COLO668 (cell line): ENCODE measurements at regions not wholly inside any gene's neighbourhood (a gene's known extent, or its start where the extent isn't known, plus 50 kb on each side); places are given as distances from the start of the nearest gene placed in this dataset.

Experiments used
- DNase-seq: peaks from one replicate; lab custom pipeline; 2025; ENCODE audit not compliant: unreplicated experiment; lab: John Stamatoyannopoulos, UW

DNA sequence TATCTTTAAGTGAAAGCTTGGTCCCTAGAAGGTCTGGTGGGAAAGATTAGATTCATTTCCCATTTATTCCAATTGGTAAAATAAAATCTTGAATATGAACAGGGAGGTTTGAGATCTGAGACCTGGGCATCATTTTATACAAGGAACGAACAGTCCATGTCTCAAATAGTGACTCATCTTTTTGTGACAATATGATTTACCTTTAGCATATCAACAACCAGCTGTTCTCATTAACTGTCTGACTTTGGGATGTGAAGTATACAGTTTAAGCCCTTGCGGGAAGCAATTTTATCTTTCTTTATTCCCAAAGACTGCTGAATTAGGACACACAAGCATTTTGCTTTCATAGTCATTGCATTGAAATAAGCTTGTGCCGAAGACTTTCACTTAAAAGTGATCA, 691.6 kb downstream of the ETS1 start:
- DNase-seq, result no peak

DNA sequence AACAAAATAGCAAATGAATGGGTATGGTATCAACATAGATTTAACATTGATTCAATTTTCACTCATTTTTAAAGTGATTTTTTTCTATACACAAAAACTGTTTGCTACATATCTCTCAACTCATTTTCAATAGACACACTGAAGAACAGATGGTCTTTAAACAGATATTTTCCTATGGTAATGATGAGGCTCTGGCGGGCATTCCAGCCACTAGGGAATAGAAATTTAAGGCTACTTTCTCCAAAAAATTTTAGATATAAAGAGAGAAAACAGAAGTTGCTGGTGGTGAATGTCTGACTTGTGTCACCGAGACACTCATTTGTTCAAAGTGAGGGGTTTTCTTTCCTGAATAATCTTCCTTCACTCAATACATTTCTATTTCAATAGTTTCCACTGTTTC, 693.0 kb downstream of the ETS1 start:
- DNase-seq, result no peak

DNA sequence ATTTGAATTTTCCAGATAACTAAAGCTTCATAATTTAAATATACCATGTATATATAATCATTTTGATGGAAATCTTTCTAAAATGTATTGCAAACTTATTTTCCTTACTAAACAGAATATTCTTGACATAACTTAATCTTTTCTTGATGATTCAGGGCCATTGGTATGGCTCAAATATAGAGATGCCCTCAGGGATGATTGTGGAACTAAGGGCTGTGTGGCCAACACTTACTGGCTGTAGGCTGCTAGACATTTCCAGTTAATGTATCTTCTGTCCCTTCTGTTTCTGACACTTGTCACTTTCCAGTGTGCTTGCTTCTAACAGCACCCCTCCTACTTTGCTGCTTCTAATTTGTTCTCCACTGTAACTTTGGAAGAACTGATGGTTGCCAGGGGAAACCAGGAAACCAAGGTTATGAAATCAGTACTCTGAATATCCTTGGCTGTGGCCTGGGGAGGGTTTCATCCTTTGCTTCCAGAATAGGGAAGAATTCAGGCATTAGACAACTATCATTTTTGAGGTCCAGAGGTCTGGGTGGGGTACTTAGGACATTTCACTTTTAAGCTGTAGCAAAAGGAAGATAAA, 697.2 kb downstream of the ETS1 start:
- DNase-seq, result no peak

GRCh38 chr11:127888386-127888785, 699.0 kb downstream of the ETS1 start:
- DNase-seq, result no peak

DNA sequence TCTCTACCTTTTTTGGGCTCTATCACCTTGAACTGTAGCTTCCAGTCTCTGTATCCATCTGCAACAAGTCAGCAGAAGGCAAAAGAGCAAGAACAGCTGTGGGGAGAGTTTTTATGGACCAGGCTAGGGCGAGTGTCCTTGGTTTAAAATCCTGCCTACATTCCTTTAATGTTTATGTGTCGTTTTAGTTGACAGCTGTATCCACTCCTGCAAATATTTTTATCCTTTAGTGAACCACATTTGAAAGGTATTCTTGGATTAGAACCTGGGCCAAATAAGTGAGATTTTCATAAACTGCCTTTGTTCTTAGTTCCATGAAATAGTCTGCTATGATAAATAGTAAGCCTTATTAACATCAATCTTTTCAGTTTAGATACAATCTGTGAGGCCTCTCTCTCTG, 712.2 kb downstream of the ETS1 start:
- DNase-seq, result no peak

GRCh38 chr11:127873478-127873877, 713.9 kb downstream of the ETS1 start:
- DNase-seq, result no peak

GRCh38 chr11:127866109-127866508, 721.2 kb downstream of the ETS1 start:
- DNase-seq, result no peak

DNA sequence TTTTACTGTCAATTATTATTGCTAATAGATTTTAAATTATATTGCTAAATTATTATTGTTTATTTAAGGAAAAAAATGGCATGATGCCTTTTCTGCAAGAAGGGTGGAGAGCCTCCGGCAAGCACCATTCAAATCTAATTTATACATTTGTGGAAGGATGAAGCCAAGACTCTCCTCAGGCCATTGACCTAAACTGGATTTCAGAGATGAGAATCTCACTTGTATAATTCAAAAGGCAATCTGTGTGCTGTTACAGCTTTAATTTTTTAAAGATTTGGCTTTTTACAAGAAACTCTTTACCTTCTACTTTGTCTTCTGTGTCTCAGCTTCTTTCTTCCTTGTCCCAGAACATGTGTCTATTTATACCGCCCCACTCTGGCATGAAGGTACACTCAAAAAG, 722.5 kb downstream of the ETS1 start:
- DNase-seq, result no peak

GRCh38 chr11:127862406-127862805, 725.0 kb downstream of the ETS1 start:
- no peak for DNase-seq

- DNase-seq, result no peak
These were observed 727.4 kb downstream of the ETS1 start for GRCh38 chr11:127859941-127860354.

- no peak for DNase-seq
These were observed 742.5 kb downstream of the ETS1 start for GRCh38 chr11:127844876-127845275.

DNA sequence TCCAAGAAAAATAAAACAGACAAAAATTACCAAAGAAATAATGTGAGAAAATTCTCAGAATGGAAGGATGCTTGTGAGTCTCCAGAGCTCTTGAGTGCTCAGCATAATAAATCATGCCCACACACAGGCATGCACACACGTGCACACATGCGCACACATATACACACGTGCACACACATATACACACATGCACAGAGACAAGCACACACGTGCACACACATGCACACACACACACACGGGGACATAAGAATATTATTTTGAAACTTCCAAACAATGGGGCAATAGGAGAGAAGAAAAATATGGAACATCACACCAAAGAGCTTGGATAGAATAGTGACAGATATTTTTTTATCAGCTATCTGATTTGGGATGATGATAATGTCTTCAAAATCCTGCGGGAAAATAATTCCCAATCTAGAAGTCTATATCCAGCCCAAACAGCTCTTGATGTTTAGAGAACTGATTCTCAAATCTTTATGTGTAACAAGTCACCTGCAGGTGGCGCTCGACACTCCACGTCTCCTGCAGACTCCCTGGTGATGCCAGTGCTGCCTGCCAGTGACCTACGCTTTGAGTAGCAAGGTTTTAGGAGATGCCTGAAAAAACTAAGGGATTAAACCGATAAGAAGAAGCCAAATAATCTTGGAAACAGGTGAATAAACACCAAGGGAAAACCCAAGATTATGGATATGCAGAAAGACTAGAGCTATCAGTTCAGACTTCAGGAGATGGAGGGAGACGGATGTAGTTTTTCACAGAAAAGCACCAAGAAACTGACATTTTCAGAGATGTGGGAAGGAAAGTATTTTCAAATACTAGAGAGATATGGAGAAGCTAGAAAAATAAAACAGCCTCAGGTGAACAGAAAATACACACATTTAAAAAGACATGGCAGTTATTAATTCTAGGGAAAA, 743.6 kb downstream of the ETS1 start:
- peak; percentile 75 for DNase-seq

DNA sequence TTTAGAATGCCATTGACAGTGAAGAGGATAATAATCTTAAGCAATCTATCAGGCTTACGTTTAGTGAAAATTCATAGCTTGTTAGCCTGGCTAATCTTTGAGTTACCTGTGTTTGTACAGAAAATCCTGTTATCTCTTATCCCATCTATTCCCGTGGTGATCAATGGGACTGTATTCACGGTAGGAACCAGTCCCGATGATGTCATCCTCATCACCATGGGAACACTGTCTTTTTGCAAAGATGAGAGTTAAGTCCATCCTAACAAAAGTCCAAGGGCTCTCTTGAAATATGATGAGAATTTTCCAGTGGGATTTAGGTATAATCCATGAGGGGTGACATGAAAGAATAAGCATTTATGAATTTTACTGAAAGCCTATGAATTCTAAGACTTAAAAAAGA, 762.2 kb downstream of the ETS1 start:
- DNase-seq, result no peak

DNA sequence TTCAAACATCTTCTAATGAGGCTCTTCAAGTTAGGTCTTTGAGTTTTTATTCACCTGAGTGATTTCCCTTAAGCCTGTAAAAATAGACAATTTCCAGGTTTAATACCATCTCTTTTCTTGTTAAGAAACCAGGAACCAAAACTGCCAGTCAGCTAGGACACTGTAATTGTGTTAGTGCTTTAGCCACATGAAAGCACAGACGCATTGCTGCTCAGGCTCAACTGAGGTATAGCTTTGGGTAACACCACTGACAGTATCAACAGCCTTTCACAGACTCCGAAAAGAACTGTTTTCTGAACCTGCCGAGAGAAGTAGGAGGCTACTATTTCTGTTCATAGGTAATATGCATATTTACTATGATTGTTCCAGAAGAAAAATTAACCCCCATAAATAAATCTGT, 768.7 kb downstream of the ETS1 start:
- no peak for DNase-seq

DNA sequence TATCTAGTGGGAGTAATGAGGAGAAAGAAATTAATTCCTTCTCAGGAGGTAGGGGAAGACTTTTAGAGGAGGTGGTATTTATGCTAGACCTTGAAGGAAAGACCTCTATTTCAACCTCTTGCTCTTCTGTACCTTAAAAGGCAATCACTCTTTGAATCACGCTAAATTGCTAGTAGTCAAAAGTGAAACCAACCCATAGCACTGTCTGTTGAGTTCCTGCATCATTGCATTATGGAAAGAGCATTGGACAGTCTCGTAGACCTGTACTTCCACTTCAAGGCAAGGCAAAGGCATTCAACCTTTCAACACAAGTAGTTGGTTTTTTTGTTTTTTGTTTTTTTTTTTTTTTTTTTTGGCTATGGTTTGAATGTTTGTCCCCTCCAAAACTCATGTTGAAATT, 770.4 kb downstream of the ETS1 start:
- no peak for DNase-seq

DNA sequence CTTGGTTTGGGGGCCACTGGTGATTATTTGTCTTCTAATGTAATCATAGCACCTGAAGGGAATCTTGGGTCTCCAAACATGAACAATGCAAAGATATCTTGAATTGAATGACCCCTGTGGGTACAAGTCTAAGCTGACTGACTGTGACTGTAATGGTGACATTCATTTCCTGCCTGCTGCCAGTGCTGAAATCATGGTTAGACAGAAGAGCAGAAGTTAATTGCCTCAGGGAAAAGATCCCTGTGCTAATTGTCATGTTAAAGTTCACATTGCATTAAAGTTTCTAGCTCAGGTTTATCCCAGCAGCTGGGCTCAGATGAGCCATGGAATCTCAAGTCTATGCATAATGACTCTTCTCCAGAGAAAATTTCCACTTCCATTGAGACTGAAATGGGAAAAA, 772.0 kb downstream of the ETS1 start:
- no peak for DNase-seq

DNA sequence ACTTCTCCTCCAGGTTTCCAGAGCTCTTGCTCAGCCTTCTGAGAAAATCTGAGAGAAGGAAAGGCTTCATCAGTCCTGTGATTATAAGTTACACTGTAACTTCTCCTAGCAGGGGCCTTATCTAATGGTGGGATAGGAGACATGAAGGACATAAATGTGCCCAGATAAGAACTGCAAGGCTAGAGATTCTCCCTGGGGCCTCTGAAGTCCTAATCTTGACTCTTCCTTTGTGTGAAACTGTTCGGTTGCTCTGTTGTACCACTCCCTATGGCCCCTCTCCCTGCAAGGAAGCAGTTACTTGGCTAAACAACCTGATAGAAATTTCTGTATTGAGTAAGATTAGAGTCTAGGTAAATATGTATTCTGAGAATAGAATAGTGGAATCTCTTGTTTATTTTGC, 780.9 kb downstream of the ETS1 start:
- no peak for DNase-seq

- DNase-seq, result no peak
These were observed 781.6 kb downstream of the ETS1 start for GRCh38 chr11:127805771-127806170.

GRCh38 chr11:127804747-127805400, 782.5 kb downstream of the ETS1 start:
- DNase-seq, result no peak

DNA sequence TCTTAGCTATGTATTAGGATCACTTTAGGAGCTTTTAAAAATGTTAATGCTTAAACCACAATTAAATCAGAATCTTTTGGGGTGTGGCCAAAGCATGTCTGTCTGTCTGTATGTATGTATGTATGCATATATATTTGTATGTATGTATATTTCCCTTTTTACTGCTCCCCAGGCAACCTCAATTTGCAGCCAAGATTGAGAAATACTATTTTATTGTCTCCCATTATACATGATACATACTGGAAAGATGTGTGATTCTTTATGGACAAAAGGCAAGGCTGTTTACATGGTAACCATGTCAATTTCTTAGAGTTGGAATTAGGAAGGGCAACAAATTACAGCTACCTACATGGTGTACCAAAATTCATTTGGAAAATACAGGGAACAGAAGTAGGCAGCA, 783.6 kb downstream of the ETS1 start:
- no peak for DNase-seq

DNA sequence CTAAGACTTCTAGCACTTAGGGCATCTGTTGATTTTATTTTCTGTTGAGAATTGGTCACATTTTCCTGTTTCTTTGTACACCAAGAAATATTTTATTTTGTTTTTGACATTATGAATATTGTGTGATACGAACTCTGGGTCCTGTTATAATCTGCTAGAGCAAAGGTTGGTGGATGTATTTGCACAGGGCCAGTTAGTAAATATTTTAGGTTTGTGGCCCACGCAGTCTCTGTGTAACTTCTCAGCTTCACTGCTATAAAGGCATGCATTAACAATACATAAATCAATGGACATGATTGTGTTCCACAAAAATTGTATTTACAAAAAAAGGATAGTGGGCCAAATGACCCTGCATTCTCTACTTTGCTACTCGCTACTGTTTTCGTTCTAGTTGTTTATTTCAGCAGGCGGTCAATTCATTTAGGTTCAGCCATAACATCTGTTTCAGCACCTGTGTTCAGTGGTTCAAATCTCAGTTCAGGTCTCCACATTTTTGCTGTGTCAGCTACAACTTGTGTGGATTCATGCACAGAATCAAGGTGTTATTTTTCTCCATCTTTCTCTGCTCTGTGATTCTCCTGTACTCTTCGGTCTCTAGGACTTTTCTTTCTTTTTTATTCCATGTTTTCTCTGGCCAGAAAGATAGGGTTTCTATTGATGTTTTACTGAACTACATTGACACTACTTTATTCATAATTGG, 786.2 kb downstream of the ETS1 start:
- no peak for DNase-seq

GRCh38 chr11:127795326-127795725, 792.0 kb downstream of the ETS1 start:
- DNase-seq, result no peak
